Posterior vena cava (tissue), 2 donors: ENCODE measurements at regions not wholly inside any gene's neighbourhood (a gene's known extent, or its start where the extent isn't known, plus 50 kb on each side); places are given as distances from the start of the nearest gene placed in this dataset.
A peak's percentile ranks its signal among the peaks of the same experiment; 100 is the strongest.
"Not testable (repeated sequence)": the region's sequence is repeated elsewhere in the genome, so short reads cannot be mapped to it uniquely, and the experiment has no call there.

Experiments used
- DNase-seq: peaks from one replicate; pipeline ENCODE4 v3.0.0-alpha.2; 2020; ENCODE audit warnings: low spot score
- intact Hi-C, 2 donors: fragments of 100-400 bp; cut with DNase I; formaldehyde crosslinking; loops; one replicate each; pipeline versions ENCODE4 v1.14.1 to v1.14.2; 2022 to 2023
- donor health status: DM: yes; HTN: yes; CAD: no.
- donor health status: DM: yes; HTN: yes; CAD: no.

DNA sequence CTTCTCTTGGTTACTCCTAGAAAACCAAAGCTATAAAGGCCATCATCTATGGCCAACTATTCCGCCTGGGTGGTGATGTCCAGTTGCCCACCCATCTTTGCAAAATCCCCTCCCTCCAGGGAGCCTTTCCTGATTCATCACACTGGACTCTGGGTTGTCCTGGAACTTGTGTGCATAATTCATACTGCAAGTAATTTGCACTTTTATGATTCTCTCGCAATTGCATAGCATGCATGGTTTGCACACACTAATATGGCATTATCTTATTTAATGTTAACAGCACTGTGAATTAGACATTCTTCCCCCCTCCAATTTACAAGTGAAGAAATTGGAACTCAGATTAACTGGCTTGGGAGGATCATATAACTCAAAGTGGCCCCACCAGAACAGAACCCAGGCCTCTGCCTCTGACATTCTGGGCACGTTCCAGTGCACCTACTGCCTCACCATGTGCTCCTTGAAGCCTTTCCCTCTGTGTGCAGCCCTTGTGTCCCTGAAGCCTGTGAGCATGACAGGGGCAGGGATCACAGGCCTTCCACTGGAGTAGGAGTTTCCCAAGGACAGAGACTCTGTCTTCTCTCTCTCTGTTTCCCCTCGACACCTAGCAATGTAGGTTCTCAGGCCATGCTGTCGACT, 98.9 kb upstream of the IPO9 start:
- intact Hi-C loops: no loop called here
- no peak for DNase-seq

DNA sequence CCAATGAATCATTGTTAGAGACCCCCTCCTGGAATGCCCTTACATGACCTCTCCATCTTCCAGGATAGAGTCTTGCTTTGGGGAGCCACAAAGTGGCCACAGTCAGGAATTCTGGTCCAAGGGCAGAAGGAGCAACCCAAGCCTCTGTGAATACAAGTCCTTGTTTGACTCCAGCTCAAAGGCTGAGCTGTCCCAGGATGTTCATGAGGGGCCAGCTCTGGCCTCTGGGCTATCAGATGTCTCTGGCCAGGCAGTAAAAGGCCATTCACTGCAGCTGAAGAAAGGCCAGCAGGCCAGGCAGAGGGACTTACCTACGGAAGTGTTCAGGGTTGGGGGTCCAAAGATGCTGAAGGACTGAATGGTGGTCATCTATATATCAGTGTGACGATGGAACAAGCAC, 98.3 kb upstream of the IPO9 start:
- intact Hi-C loops: no loop called here
- no peak for DNase-seq

DNA sequence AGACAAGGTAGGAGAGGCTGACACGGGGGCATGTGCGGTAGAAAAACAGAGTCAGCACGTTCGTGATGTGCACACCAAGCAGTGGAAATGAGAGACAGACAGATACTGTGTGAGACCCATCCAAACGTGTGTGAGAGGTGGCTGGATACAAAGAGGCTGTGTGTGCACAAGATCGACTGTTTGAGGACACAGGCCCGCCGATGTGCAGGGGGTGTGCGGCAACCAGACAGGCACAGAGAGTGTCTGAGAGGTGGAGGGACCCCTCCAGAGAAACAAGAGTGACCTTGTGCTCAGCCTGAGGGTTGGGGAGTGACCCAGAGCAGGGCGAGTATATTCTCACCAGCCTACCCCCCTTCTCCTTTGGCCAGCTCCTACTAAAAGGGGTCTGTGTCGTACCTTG, 97.8 kb upstream of the IPO9 start:
- intact Hi-C loops: no loop called here
- no peak for DNase-seq

DNA sequence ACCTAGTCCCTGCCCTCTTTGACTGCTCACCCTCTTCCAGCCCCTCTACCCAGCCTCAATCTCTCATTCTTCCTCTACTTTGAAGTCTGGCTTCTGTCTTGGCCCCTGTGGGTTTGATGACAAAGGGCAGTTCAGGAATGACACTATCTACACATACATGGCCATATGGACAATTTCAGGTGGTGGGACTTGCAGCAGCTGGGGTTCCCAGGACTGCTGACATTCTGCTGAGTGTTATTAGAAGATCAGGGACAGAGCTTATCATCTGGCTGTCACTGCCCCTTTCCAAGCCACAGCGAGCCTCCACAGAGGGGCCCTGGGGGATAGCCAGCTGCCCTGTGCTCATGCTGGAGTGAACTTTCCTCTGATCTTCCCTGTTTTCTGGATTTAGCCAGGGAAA, 97.4 kb upstream of the IPO9 start:
- intact Hi-C loops: no loop called here
- DNase-seq: no peak

DNA sequence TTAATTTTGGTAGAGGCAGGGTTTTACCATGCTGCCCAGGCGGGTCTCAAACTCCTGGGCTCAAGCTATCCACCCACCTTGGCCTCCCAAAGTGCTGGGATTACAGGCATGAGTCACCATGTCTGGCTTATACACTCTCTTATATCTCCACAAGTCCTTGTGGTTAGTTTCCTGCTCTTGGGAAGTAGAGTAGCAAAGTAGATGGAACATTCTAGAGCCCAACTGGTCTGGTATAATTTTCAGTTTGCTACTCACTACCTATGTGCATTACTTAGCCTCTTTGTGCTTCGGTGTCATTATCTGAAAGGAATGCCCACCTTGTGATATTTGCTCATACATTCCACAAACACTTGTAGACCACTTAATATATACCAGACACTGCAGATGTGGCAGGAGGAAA, 96.6 kb upstream of the IPO9 start:
- no peak for DNase-seq
- intact Hi-C loops: no loop called here

DNA sequence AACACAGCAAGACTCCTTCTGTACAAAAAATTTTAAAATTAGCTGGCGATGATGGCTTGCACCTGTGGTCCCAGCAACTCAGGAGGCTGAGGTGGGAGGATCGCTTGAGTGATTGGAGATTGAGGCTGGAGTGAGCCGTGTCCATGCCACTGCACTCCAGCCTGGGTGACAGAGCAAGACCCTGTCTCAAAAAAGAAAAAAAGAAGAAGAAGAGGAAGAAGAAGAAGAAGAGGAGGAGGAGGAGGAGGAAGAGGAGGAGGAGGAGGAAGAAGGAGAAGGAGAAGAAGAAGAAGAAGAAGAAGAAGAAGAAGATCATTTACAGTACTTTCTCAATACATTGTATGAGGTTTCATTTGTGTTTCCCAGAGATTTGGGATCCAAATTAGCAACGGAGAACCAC, 94.7 kb upstream of the IPO9 start:
- intact Hi-C loops, DNase-seq: not testable (repeated sequence)

DNA sequence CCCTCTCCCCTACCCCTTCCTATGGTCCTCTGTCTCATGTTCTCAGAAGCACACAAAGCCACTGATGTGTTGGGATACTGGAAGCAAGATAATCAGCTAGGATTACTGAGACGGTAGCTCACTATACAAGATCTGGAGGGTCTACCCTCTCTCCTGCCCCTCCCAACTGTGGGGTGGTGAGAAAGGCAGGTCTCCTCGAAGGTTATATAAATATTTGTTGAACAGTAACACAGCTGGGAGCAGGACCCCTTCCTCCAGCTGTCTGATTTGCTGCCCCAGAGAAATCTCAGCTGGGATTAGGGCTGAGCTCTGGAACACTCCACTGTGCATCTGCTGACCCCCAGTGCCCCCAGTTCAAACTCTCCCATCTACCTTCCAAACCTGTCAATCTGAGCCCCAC, 94.2 kb upstream of the IPO9 start:
- intact Hi-C loops: no loop called here
- DNase-seq: no peak

DNA sequence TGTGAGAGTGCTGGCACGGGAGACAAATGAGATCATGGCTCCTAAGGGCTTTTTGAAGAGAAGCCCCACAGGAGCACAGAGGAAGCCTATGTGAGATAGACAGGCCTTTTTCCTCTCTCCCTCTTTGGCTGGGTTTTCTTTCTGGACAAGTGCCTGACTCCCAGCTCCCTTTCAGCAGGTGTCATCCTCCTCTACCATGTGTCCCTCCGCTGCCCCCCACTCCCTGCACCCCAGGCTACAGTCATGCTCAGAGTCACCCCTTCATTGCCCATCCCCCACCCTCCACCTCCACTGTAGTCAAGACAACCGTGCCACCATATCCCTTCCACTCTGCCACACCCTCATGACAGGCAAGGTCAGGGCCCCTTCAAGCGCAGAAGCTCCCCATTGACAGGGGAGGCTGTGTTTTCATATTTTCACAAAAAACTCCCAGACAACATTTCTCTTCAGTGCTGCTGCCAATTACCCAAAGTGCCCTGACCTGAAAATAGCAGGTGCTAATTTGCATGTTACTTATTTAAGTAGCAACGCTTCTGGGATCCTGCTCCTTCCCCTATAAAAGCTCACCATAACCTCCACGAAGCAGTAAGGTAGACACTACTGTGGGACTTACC, 92.1 kb upstream of the IPO9 start:
- intact Hi-C loops: no loop called here
- no peak for DNase-seq

DNA sequence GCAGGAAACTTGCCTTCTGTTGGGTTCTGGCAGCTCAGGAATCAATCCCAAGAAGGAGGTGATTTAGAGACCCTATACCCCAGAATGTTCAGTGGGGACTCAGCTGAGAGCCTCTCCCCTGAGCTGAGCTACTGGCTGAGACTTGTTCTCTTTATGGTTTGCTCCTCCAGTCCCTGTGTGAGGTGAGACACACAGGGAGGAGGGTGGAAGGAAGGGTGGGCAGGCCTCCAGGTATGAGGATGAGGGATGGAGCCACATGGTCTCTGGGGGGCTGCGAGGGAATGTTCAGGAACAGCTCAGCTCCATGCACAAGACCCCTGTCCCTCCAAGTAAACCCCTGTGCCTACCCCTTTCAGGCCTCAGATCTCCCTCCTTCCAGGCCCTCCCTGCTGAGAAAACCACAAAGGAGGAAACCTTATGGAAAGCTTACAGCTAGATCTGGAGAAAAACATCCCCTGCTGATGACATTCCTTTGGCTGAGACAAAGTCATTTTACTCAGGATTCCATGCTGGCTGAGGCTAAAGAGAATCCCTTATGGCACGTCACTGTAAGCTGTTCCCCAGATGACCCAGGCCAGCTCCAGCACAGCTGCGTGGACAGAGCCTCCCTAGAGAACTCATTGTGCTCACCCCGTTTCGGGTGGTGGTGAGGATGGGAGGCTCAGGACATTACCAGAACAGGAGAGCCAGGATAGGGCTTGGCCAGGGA, 91.5 kb upstream of the IPO9 start:
- DNase-seq: no peak
- intact Hi-C loops: loop anchor here in 1 of 2 donors (1.0 kb wide), 1 partner anchor 30 kb away; no protein-coding TSS in a partner anchor

DNA sequence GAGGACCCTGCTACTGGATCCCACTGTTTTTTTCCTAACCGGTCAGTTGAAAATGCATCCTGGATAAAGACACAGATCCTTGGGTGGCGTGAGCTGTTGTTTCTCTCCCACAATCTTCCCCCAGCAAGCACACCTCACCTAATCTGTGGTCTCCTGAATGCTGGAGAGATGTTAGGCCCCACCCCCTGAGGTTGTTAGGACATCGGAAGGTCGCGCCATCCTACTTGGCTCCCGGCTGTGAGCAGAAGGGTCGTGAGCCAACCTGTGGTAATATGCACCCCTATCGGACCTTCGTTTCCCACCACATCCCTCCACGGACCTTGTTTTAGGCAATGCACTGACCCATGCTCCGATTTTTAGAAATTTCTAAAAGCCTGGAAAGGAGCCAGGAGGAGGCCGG, 89.9 kb upstream of the IPO9 start:
- intact Hi-C loops: no loop called here
- no peak for DNase-seq

DNA sequence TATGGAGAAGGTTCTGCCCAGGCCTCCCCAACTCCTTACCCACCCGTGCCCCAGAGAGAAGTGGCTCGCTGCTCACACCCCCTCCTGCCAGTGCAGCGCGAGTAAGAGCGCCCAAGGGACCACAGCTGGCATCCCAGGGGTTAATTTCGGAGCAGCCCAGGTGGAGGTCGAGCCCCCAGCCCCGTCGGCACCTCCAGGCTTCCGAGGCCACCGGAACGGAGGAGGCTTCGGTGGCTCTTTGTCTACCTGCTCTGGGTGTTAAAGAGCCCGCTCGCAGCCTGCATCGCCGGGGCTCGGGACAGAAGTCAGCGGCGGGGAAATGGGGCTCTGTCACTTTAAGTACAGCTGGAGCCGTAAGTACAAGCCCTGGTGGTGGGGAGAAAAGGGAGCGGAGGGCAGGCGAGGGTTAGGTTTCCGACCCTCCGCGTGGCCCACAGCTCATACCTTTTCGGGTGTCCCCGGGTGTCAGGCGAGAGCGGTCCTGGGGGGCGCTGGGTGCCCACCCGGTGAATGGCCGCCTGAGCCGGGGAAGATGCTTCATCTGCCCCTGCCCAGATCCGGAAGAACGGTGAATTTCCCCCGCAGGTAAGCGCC, 89.4 kb upstream of the IPO9 start:
- intact Hi-C loops: loop anchor here in 1 of 2 donors (5.0 kb wide), 2 partner anchors 38 to 53 kb away; no protein-coding TSS in a partner anchor
- peak; percentile 85 for DNase-seq

DNA sequence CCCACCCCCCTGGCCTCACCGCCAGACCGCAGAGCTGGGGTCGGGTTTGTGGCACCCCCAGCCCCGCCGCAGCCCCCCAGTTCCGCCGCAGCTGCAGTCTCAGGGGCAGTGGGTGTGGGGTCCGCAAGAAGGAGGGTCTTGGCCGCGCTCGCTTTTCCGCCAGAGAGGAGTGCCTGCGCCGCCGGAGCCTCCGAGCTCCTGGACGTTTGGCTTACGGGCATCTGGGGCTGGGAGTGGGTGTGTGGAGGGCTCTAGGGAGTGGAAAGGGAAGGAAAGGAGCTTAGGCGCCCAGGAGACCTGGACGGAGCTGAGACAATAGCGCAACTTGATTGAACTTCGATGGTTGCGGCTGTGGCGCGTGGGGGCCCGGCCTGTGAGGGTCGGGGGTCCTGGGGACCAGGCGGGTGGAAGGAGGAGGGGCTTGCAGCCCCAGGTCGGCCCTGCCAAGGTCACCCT, 88.8 kb upstream of the IPO9 start:
- DNase-seq: no peak
- intact Hi-C loops: loop anchor here in 1 of 2 donors (5.0 kb wide), 2 partner anchors 37 to 52 kb away; no protein-coding TSS in a partner anchor

DNA sequence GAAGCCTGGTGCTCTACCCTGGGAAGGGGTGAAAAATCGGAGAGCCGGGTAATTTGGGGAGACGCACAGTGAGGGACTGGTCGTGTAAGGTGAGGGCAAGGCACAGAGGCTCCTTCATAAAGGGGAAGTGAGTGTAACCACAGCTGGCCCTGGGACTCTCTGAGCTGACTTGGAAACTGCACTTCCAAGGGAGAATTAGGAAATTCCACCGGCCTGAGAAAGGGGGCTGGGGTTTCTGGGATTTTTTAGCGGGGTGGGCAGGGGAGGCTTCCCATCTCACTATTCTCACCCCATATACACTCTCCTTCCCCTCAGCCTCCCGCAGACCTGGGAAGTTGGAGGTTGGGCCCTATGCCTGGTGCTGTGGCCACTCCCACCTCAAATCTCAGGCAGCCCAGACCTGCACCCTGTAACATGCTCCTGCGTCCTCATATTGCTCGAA, 88.3 kb upstream of the IPO9 start:
- no peak for DNase-seq
- intact Hi-C loops: loop anchor here in 1 of 2 donors (5.0 kb wide), 2 partner anchors 37 to 52 kb away; no protein-coding TSS in a partner anchor

DNA sequence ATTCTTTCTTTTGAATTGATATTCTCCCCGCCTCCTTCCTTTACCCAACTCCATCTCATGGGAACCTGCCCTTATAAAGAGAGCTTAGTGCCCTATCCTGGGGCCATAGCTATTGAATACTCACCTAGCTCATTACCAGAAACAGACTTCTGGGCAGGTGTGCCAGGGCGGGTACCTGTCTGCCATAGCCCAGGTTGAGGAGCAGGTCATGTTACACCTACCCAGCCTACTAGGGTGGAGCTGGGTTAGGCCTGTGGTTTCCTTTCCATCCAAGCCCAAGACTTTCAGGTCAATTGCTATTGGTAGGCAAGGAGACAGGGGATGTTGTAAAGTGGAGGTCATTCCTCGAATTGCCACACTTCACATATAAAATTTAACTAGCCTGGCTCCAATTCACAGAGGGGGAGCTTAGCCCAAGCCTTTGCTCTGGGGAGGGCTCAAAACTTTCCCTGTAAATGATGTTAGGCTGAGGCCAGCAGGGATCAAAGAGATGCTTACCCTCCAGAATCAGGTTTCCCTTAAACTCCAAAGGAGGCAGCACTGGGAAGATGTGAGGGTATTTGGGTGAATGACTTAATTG, 87.1 kb upstream of the IPO9 start:
- intact Hi-C loops: loop anchor here (2.0 to 5.0 kb wide), 3 partner anchors 25 to 50 kb away; no protein-coding TSS in a partner anchor
- no peak for DNase-seq

DNA sequence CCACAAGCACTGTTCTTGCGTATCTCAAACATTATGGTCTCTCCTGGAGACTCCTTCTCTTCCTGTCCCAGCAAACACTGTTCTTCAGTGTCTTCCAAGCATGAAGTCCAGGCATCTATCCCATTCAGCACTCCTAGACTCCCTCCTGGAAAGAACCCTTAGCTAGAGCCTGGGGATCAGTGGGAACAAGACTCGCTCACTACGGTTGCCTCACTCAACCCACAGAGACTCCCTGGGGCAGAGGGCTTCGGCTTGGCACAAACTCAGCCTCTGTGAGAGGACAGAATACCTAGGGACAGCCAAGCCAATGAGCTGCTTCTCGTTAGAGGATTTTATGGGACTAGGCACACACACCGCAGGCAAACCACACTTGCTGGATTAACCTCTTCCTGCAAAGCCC, 86.5 kb upstream of the IPO9 start:
- intact Hi-C loops: loop anchor here (2.0 to 5.0 kb wide), 3 partner anchors 24 to 50 kb away; no protein-coding TSS in a partner anchor
- no peak for DNase-seq

DNA sequence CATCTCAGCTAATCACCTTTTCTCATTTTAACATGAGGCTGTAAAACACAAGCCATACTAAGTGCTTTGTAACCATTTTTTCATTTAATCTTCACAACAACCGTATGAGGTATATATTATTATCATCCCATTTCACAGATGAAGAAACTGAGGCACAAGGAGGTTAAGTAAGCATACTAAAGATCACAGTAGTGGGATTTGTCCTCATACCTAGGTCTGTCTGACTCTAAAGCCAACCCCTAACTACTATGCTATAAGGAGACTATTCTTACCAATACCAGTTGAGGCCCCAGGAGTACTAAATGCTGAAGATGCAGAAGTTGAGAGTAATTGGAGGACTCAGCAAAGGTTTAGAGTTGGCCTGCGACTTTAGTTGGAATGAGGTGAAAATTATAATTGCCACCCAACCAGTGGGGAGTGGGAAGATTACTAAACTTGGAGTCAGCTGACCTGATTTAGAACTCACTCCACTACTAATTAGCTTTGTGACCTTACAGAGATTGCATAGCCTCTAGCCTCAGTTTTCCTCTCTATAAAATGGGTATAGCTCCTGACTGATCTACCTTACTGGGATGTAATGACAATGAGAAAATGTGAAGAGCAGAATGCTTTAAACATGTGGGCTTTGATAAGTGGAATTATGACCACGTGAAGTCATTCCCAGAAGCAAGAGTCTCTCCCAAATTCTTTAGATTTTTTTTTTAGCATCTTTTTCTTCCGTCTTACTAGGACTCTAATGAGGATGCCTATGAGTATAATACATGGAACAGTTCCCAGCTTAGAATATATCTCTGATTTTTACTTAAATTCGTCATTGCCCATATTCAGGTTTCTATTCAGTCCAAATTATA, 85.8 kb upstream of the IPO9 start:
- intact Hi-C loops: loop anchor here (2.0 to 5.0 kb wide), 3 partner anchors 24 to 49 kb away; no protein-coding TSS in a partner anchor
- DNase-seq: no peak

DNA sequence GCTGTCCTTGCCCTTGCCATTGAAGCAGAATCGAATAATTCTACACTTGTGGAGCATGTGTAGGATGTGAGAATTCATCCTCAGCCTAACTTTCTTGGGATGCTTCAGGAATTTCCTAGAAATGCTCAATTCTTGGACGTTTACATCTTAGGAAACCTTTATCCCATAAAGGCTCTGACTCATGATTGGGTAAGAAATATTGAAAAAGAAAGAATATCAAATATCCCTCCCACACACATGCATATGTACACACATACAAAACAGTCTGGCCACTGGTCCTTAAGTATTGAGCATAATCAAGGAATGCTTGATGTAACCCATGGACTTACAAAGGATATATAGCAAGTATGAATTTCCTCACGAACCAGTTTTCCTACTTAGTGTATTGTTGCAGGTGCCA, 83.9 kb upstream of the IPO9 start:
- intact Hi-C loops: no loop called here
- DNase-seq: no peak

DNA sequence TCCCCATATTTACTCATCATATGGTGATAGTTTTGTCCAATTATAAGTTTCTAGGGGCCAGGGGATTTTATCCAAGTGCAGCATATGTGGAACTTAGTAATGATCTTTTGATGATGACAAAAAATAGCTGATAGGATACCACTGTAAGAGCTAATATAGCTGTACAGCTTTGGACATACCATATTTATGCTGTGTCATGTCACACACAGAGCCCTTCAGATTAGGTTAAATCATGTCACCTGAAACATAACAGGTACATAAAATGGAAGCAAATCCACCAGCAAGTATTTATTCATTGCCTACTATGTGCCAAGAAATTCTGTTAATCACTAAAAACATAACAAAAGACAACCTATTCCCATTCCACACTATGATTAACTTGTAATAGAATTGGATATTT, 82.8 kb upstream of the IPO9 start:
- intact Hi-C loops: no loop called here
- DNase-seq: no peak

DNA sequence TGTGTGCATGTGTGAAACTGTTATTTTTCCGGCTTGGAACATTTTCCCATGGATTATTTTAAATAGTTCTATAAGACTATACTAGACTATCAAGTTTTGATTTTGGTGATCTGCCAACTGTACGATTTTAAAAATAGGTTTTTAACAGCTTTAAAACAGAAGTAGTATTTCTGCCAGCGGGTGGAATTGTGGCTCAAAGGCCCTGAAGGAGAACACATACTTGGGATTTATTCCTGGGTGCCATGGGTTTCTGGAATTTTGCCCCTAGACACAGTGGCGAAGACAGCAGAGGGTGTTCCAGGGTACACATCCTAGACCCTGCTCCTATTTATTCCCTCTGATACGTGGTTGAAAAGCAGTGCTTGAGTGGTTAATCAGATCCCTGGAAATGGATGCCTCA, 81.7 kb upstream of the IPO9 start:
- intact Hi-C loops: no loop called here
- DNase-seq: no peak
